Liver (tissue), 3 donors: ENCODE measurements at regions not wholly inside any gene's neighbourhood (a gene's known extent, or its start where the extent isn't known, plus 50 kb on each side); places are given as distances from the start of the nearest gene placed in this dataset.

ENCODE experiments used
- EGR1 ChIP-seq, 2 donors: IDR thresholded peaks; 2 replicates each; pipeline ENCODE4 v1.6.1; 2016 to 2018; ENCODE audit warnings: antibody characterized with exemption in 2 of 2, low read depth in 2 of 2
- JUND ChIP-seq, 2 donors: IDR thresholded peaks; 2 replicates each; pipeline ENCODE4 v1.6.1; 2016; ENCODE audit warnings: antibody characterized with exemption in 2 of 2
- RAD21 ChIP-seq, 2 donors: IDR thresholded peaks; 2 replicates each; pipeline ENCODE4 v1.6.1; 2016; ENCODE audit warnings: antibody characterized with exemption in 2 of 2, mild to moderate bottlenecking in 2 of 2
- SP1 ChIP-seq: IDR thresholded peaks from 2 replicates; pipeline ENCODE4 v1.6.1; 2018; ENCODE audit warnings: antibody characterized with exemption, mild to moderate bottlenecking
- TAF1 ChIP-seq: conservative IDR thresholded peaks from 2 replicates; pipeline ENCODE4 v1.6.1; 2016; ENCODE audit warnings: antibody characterized with exemption, mild to moderate bottlenecking
- YY1 ChIP-seq: IDR thresholded peaks from 2 replicates; pipeline ENCODE4 v1.6.1; 2016; ENCODE audit warnings: antibody characterized with exemption, mild to moderate bottlenecking
- TF ChIP-seq, protein P1 (sequence below): fragments of 150-350 bp; IDR thresholded peaks from 2 replicates; pipeline ENCODE4 v1.5.1; 2017; ENCODE audit warnings: improper control_type of control experiment, low read depth, low read length; ENCODE audit not compliant: missing input control
- TF ChIP-seq, protein P2 (sequence below): IDR thresholded peaks from 2 replicates; pipeline ENCODE4 v1.6.1; 2016; ENCODE audit warnings: antibody characterized with exemption
- TF ChIP-seq, protein P3 (sequence below): IDR thresholded peaks from 2 replicates; pipeline ENCODE4 v1.6.1; 2016; ENCODE audit warnings: antibody characterized with exemption
- TF ChIP-seq, protein P4 (sequence below): IDR thresholded peaks from 2 replicates; pipeline ENCODE4 v1.6.1; 2016; ENCODE audit warnings: antibody characterized with exemption, mild to moderate bottlenecking
- donor health status: healthy.
- donor health status: healthy.

DNA sequence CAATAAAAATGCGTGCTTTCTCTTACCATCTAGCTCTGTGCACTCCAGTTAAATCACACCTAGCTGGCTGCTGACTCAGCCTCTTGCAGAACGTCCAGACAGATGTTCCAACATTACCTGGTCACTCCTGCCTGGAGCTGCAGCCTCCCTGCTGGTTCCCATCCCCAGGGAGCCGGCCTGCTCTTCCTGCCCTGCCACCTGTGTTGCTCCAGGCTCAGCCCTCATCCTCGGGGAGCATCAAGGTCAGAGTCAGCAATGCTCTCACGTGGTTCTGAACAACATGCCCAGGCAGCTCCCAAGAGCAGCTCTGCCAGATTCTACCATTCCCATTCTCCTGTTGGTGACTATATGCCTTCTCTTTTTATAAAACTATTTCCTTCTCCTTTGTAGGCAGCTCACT lies 81.3 kb downstream of the GADD45G start:
- TF ChIP-seq, protein P1, sequence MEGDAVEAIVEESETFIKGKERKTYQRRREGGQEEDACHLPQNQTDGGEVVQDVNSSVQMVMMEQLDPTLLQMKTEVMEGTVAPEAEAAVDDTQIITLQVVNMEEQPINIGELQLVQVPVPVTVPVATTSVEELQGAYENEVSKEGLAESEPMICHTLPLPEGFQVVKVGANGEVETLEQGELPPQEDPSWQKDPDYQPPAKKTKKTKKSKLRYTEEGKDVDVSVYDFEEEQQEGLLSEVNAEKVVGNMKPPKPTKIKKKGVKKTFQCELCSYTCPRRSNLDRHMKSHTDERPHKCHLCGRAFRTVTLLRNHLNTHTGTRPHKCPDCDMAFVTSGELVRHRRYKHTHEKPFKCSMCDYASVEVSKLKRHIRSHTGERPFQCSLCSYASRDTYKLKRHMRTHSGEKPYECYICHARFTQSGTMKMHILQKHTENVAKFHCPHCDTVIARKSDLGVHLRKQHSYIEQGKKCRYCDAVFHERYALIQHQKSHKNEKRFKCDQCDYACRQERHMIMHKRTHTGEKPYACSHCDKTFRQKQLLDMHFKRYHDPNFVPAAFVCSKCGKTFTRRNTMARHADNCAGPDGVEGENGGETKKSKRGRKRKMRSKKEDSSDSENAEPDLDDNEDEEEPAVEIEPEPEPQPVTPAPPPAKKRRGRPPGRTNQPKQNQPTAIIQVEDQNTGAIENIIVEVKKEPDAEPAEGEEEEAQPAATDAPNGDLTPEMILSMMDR = no peak
- no peak for TF ChIP-seq RAD21 (IDR thresholded peaks at IDR 0.05)
- TF ChIP-seq EGR1 (IDR thresholded peaks at IDR 0.05; ENCODE audit: low read depth in 2 of 2) = no peak
- TF ChIP-seq, protein P2, sequence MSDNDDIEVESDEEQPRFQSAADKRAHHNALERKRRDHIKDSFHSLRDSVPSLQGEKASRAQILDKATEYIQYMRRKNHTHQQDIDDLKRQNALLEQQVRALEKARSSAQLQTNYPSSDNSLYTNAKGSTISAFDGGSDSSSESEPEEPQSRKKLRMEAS = no peak
- TF ChIP-seq SP1 = peak; percentile 13
- TF ChIP-seq, protein P3, sequence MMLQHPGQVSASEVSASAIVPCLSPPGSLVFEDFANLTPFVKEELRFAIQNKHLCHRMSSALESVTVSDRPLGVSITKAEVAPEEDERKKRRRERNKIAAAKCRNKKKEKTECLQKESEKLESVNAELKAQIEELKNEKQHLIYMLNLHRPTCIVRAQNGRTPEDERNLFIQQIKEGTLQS = no peak
- TF ChIP-seq YY1 = no peak
- TF ChIP-seq TAF1 = no peak
- TF ChIP-seq, protein P4, sequence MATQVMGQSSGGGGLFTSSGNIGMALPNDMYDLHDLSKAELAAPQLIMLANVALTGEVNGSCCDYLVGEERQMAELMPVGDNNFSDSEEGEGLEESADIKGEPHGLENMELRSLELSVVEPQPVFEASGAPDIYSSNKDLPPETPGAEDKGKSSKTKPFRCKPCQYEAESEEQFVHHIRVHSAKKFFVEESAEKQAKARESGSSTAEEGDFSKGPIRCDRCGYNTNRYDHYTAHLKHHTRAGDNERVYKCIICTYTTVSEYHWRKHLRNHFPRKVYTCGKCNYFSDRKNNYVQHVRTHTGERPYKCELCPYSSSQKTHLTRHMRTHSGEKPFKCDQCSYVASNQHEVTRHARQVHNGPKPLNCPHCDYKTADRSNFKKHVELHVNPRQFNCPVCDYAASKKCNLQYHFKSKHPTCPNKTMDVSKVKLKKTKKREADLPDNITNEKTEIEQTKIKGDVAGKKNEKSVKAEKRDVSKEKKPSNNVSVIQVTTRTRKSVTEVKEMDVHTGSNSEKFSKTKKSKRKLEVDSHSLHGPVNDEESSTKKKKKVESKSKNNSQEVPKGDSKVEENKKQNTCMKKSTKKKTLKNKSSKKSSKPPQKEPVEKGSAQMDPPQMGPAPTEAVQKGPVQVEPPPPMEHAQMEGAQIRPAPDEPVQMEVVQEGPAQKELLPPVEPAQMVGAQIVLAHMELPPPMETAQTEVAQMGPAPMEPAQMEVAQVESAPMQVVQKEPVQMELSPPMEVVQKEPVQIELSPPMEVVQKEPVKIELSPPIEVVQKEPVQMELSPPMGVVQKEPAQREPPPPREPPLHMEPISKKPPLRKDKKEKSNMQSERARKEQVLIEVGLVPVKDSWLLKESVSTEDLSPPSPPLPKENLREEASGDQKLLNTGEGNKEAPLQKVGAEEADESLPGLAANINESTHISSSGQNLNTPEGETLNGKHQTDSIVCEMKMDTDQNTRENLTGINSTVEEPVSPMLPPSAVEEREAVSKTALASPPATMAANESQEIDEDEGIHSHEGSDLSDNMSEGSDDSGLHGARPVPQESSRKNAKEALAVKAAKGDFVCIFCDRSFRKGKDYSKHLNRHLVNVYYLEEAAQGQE = no peak
- no peak for TF ChIP-seq JUND (IDR thresholded peaks at IDR 0.05)
